ENCODE measurements at regions not wholly inside any gene's neighbourhood (a gene's known extent, or its start where the extent isn't known, plus 50 kb on each side); places are given as distances from the start of the nearest gene placed in this dataset.

GRCh38 chr16:5977329-5977728 lies 879.7 kb upstream of the EEF2KMT start:
- TF ChIP-seq CTCF (IDR thresholded peaks at IDR 0.05) = no peak
- no peak for TF ChIP-seq EP300 (IDR thresholded peaks at IDR 0.05)
